GM13977 (cell line): ENCODE measurements at regions not wholly inside any gene's neighbourhood (a gene's known extent, or its start where the extent isn't known, plus 50 kb on each side); places are given as distances from the start of the nearest gene placed in this dataset.

Experiments
- DNase-seq: peaks from one replicate; pipeline ENCODE4 v3.0.0; 2012; ENCODE audit warnings: low spot score
- in situ Hi-C: fragments of 300-500 bp; cut with MboI; formaldehyde crosslinking; loops from one replicate; pipeline ENCODE4 v1.12.0; 2022; ENCODE audit warnings: low sequenced_read_pairs, low pct_unique_long_range_greater_than_20kb, mixed read lengths, inconsistent platforms; ENCODE audit not compliant: unreplicated experiment
- TF ChIP-seq, protein P1 (sequence below): IDR thresholded peaks from 2 replicates; pipeline ENCODE4 v1.5.1; 2012; ENCODE audit warnings: mild to moderate bottlenecking, control low read depth; ENCODE audit not compliant: insufficient read depth; ENCODE audit errors: extremely low read depth, missing control alignments

DNA sequence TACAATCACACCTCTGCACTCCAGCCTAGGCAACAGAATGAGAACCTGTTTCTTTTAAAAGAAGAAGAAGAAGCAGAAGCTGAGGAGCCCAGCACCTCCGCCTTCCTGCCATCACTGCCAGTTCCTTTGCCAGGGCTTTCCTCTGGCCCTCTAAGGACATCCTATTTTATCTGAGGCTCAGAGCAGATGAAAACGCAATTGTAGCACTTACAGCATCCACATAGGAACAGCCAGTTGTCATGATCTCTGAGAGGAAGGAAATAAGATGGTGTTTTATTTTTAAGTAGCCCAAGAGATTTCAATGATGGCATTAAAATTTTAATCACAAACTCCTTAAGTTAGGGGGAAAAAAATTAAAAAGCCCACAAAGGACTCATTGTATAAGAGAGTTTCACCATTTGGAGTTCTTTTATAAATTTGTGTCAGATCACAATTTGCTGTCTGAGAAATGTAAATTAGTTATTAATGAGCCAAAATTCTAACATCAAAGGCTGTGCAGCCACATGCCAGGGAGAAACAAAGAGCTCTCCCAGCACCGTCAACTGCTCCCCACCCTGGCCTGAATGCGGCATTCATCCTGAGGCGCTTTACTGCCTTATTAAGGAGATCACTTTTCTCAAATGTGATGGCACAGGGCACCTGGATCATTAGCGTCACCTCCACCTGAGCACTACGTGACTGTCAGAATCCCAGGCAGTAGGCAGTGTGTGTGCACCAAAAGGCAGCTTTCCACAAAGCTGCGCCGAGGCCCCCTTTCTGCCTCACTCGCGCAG, 393.0 kb downstream of the FOXO1 start:
- TF ChIP-seq, protein P1, sequence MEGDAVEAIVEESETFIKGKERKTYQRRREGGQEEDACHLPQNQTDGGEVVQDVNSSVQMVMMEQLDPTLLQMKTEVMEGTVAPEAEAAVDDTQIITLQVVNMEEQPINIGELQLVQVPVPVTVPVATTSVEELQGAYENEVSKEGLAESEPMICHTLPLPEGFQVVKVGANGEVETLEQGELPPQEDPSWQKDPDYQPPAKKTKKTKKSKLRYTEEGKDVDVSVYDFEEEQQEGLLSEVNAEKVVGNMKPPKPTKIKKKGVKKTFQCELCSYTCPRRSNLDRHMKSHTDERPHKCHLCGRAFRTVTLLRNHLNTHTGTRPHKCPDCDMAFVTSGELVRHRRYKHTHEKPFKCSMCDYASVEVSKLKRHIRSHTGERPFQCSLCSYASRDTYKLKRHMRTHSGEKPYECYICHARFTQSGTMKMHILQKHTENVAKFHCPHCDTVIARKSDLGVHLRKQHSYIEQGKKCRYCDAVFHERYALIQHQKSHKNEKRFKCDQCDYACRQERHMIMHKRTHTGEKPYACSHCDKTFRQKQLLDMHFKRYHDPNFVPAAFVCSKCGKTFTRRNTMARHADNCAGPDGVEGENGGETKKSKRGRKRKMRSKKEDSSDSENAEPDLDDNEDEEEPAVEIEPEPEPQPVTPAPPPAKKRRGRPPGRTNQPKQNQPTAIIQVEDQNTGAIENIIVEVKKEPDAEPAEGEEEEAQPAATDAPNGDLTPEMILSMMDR, result no peak
- in situ Hi-C loops, result no loop called here
- DNase-seq, result no peak

DNA sequence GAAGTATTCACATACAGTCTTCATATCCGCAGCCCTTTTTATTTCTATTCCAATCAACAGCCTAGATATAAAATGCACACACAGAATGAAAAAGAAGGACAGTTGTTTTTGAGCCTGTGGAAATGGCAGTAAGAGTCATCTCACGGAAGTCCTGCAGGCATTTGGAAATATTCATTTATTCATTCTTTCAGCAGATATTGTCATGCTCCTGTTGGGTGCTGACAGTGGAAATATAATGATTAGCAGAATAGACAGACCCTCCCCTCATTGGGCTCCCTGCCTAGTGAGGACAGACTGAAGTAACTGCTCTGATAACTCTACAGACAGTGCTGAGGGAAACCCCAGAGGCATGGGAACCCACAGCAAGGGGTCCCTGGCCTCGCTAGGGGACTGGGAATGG, 392.3 kb downstream of the FOXO1 start:
- in situ Hi-C loops, result no loop called here
- TF ChIP-seq, protein P1, result no peak
- DNase-seq, result no peak

DNA sequence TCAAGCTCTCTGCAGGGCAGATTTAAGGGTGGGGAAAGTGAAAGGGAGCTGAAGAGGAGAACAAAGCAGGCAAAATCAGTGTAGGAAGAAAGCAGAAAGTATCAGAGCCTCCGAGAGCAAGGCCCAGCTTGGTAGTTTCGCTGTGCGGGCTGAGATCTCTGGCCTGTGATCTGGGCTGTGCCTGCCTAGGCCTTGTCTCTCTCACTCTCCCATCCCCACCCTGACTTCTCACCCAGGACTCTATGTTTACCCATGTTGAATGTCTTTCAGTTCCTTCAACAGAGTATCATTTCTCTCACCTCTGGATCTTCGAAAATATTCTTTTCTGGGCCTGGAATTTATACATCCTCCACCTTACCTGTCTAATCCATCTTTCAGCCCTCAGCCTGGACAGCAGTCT, 391.3 kb downstream of the FOXO1 start:
- TF ChIP-seq, protein P1, result no peak
- DNase-seq, result no peak
- in situ Hi-C loops, result no loop called here

DNA sequence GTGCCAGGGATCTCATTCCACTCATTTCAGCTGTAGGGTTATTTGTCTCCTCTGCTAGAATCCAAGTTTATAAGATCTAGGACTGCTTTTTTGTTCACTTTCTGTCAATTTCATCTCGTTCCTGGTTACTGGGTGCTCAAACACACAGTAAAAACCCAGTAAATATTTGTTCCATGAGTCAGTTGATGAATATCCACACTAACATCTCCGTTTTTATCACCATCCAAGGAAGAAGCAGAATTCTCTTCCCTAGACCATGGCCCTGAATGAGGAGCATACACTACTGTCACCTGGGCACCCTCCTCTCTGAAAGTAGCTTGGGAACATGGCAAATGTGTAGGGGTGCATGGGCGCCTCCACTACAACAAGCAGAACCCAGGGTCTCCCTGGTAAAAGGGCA, 390.8 kb downstream of the FOXO1 start:
- in situ Hi-C loops, result no loop called here
- no peak for DNase-seq
- TF ChIP-seq, protein P1, result no peak

DNA sequence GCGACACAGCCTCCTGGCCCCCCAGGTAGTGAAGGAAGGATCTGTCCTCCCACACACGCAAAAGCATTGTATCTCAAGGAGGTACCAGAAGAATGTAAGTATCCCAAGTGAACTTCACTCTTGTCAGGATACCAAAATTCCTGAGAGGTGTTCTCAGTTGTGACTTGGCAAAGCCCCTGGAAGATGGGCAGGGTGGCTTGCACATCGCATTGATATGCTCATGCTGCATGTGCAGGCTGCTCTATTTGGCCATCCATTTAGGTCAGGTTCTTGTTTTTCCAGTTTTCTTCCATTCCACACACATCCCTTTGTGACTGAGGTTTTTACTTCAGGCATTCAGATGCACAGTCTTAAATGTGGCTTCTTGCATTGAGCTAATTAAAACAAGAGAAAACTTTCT, 382.8 kb downstream of the FOXO1 start:
- in situ Hi-C loops, result no loop called here

DNA sequence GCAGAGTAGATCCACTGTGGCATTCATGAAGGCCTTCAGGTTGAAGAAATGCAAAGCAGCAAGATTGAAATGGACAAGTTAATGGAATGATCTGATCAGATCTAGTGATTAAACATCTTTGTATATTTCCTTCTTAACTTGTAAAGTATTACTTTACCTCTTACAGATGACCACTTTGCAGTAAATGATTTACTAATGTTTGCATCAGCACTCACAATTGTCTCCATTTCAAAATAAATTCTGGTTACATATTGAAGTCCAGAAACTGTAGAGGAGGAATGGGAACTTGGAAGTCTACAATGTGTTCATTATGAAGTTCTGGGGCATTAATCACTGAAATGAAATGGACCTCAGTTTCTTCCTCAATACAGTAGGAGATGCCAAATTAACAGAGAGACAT, 380.8 kb downstream of the FOXO1 start:
- TF ChIP-seq, protein P1, result no peak
- in situ Hi-C loops, result no loop called here
- no peak for DNase-seq

More for the DNA sequence above, 382.8 kb downstream of the FOXO1 start:
- TF ChIP-seq, protein P1, result no peak
- no peak for DNase-seq
